ENCODE measurements at regions not wholly inside any gene's neighbourhood (a gene's known extent, or its start where the extent isn't known, plus 50 kb on each side); places are given as distances from the start of the nearest gene placed in this dataset.

DNA sequence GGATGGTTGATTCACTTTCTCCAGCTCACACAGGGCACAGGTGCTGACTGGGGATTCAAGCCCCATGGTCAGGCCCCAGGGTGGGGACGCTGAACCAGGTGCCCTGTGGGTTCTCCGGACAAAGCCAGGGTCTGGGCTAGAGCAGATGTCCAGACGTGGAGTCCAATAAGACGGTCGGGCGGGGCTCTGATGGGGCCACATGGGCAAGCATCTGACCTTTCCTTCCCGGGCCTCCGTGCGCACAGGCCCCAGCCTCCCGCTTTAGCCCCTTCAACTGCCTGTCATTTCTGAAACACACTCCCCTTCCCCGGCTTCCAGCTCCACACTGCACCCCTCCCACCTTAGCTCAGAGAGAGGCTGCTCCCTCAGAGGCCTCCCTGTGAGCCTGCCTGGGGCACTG, 153.0 kb upstream of the PPP2R2D start:
- H3K27ac ChIP-seq (ENCODE audit: low read length): no peak overlapping the region
- H3K4me3 ChIP-seq (ENCODE audit: low read length): no peak overlapping the region
- H3K27me3 ChIP-seq (ENCODE audit: control insufficient read depth, insufficient read depth, low read length): no peaks in the 10 kb centered on the region
- peaks cover 26% of the 10 kb centered on the region for H3K4me1 ChIP-seq (ENCODE audit: control insufficient read depth, low read depth, low read length)
- H3K9ac ChIP-seq (ENCODE audit: low read length): no peak overlapping the region
- no peaks in the 10 kb centered on the region for H3K9me3 ChIP-seq (ENCODE audit: control insufficient read depth, low read depth, low read length)
- no peaks in the 10 kb centered on the region for H3K36me3 ChIP-seq (ENCODE audit: control insufficient read depth, low read depth, low read length)

DNA sequence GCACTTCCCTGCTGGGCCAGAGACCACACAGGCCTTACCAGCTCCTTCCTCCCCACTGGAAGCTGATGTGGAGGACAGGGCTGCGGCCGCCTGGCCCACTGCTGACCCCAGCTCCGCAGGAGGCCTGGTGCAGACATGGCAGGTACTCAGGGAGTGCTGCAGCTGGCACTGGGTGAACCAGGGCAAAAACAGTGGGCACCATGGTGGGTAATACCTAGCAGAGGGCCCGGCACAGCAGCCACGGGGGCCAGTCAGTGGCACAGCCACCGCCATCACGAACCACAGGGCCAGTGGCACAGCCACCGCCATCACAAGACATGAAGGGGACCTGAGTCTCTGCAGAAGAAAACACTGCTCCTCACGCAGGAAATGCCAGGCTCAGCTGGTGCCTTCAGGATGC, 152.6 kb upstream of the PPP2R2D start:
- Histone ChIP-seq H3K36me3 (ENCODE audit: control insufficient read depth, low read depth, low read length) (no peaks in the 10 kb centered on the region), H3K27ac (ENCODE audit: low read length) (no peak overlapping the region), H3K9ac (ENCODE audit: low read length) (no peak overlapping the region), H3K9me3 (ENCODE audit: control insufficient read depth, low read depth, low read length) (no peaks in the 10 kb centered on the region), H3K27me3 (ENCODE audit: control insufficient read depth, insufficient read depth, low read length) (no peaks in the 10 kb centered on the region), H3K4me1 (ENCODE audit: control insufficient read depth, low read depth, low read length) (peaks cover 22% of the 10 kb centered on the region), H3K4me3 (ENCODE audit: low read length) (no peak overlapping the region)

DNA sequence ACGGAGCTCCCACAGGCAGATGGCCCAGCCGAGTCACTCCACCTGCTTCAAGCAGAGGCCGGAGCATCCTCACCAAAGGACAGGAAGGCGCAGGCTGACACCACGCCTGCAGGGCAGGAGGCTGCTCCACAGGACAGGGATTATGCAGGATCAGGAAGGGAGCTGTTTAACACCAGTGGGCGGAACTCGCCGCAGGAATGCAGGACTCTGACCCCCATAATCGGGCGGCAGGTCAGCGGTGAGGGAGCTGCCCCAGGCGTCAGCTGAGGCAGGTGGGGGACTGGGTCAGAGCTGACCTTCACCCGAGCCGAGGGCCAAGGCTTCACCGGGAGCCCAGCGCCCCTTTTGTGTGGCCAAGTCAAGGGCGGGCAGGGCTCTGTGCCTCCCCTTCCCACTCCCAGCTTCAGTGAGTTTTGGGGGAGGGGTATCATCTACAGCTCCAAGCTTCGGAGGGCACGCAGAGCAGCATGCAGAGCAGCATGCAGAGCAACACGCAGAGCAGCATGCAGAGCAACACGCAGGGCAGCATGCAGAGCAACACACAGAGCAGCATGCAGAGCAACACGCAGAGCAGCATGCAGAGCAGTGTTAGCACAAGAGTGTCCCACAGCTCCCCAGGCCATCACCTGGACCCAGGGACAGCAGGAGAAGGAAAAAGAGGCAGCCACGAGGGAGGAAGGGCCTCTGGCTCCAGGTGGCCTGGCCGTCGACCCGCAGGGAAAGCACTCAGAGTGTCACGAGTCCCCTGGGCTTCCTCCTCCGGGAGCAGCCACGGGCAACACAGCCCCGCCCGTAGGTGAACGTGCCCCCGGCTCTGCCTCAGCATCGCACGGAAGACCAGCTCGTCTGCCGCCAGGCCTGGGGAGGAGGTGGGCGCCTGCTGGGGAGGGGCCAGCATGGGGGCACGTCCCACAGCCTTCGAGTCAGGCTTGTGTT, 151.7 kb upstream of the PPP2R2D start:
- Histone ChIP-seq H3K27me3 (ENCODE audit: control insufficient read depth, insufficient read depth, low read length) (no peaks in the 10 kb centered on the region), H3K4me3 (ENCODE audit: low read length) (no peak overlapping the region), H3K9me3 (ENCODE audit: control insufficient read depth, low read depth, low read length) (no peaks in the 10 kb centered on the region), H3K4me1 (ENCODE audit: control insufficient read depth, low read depth, low read length) (peaks cover 14% of the 10 kb centered on the region), H3K9ac (ENCODE audit: low read length) (no peak overlapping the region), H3K36me3 (ENCODE audit: control insufficient read depth, low read depth, low read length) (no peaks in the 10 kb centered on the region), H3K27ac (ENCODE audit: low read length) (no peak overlapping the region)

DNA sequence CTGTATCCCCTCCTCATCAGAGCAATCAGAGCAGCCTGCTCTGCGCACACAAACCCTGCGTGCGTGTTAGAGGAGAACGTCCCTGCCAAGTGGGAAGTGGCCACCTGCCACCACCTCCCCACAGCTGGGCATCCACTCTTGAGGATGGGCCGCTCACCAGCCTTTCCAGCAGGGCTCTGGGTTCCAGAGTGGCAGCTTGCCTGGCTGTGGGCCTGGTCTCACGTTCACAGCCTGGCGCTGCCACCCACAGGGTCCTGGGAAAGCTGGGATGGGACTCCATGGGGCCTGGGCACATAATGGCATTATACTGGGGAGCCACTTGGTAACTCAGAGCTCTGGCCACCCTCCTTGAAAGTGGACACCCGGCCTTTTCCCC, 151.1 kb upstream of the PPP2R2D start:
- Histone ChIP-seq H3K4me3 (ENCODE audit: low read length) (no peak overlapping the region), H3K9me3 (ENCODE audit: control insufficient read depth, low read depth, low read length) (no peaks in the 10 kb centered on the region), H3K4me1 (ENCODE audit: control insufficient read depth, low read depth, low read length) (peaks cover 14% of the 10 kb centered on the region), H3K27ac (ENCODE audit: low read length) (no peak overlapping the region), H3K9ac (ENCODE audit: low read length) (no peak overlapping the region), H3K27me3 (ENCODE audit: control insufficient read depth, insufficient read depth, low read length) (no peaks in the 10 kb centered on the region), H3K36me3 (ENCODE audit: control insufficient read depth, low read depth, low read length) (no peaks in the 10 kb centered on the region)

DNA sequence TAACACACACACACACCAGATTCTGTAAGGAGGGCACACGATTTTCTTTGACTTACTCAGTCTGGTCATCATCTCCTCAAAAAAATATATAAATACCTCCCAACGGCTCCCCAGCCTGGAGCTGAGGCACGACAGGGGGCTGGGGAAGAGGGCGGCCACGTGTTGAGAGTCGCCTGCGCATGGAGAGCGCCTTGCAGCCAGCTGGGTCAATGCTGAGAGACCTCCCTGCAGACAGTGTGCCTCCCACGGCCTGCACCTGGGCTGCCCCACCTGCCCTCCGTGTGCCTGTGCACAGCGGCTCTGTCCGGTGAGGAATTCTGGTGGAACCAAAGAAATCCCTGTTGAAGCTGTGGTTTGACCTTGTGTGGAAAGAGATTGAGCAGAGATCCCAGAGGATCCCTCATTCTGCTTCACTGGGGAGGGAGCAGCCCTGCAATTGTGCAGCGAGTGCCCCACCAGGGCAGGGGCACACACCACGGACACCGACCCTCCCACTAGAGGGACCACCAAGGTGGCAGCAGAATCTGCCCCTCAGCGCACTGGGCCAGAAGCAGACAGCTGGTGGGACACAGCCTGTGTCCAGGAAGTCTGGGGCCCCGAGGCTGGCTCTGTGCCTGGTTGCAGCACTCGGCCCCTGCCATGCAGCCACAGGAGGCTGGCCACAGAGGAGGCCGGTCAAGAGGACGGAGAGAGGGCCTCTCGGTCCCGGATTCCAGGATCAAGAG, 150.5 kb upstream of the PPP2R2D start:
- Histone ChIP-seq H3K9ac (ENCODE audit: low read length) (no peak overlapping the region), H3K4me1 (ENCODE audit: control insufficient read depth, low read depth, low read length) (peaks cover 14% of the 10 kb centered on the region), H3K27ac (ENCODE audit: low read length) (no peak overlapping the region), H3K36me3 (ENCODE audit: control insufficient read depth, low read depth, low read length) (no peaks in the 10 kb centered on the region), H3K9me3 (ENCODE audit: control insufficient read depth, low read depth, low read length) (no peaks in the 10 kb centered on the region), H3K4me3 (ENCODE audit: low read length) (no peak overlapping the region), H3K27me3 (ENCODE audit: control insufficient read depth, insufficient read depth, low read length) (no peaks in the 10 kb centered on the region)

DNA sequence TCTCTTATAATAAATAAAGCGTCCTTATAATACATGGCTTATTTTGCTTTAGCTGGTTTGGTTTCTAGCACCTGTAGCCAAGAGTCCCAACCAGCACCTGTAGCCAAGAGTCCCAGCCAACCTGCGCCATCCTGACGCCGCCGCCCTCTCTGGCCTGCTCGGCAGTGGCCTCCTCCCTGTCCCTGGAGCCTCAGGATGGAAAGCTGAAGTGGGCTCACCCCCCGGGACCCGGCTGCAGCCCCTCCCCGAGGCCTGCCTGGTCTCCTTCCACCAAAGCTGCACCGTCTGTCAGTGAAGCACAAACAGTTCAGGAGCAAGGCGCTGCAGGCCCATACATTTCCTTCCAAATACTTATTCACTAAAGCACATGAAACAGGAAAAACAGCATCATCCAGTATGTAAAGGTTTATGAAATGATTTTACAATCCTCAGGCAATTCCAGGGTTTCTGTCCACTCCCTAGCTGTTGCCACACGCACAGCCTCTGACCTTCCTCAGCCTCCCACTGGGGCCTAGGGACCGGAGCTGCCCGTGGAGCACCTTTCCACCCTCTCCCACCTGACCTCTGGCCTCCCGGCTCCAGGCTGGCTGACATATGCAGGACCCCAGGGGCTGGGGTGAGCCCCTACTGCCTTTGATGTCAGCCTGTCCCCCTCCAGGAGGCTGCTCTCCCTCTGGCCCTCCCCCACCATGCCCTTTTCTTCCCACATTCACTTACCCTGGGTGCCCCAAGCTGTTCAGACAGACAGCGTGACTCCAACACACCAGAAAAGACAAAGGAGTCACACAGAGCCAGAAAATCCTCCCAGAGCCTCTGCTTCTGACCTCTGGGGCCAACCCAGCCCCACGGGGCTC, 149.6 kb upstream of the PPP2R2D start:
- peaks cover 14% of the 10 kb centered on the region for H3K4me1 ChIP-seq (ENCODE audit: control insufficient read depth, low read depth, low read length)
- no peaks in the 10 kb centered on the region for H3K9me3 ChIP-seq (ENCODE audit: control insufficient read depth, low read depth, low read length)
- no peak overlapping the region for H3K9ac ChIP-seq (ENCODE audit: low read length)
- H3K36me3 ChIP-seq (ENCODE audit: control insufficient read depth, low read depth, low read length): no peaks in the 10 kb centered on the region
- H3K4me3 ChIP-seq (ENCODE audit: low read length): no peak overlapping the region
- no peaks in the 10 kb centered on the region for H3K27me3 ChIP-seq (ENCODE audit: control insufficient read depth, insufficient read depth, low read length)
- no peak overlapping the region for H3K27ac ChIP-seq (ENCODE audit: low read length)

DNA sequence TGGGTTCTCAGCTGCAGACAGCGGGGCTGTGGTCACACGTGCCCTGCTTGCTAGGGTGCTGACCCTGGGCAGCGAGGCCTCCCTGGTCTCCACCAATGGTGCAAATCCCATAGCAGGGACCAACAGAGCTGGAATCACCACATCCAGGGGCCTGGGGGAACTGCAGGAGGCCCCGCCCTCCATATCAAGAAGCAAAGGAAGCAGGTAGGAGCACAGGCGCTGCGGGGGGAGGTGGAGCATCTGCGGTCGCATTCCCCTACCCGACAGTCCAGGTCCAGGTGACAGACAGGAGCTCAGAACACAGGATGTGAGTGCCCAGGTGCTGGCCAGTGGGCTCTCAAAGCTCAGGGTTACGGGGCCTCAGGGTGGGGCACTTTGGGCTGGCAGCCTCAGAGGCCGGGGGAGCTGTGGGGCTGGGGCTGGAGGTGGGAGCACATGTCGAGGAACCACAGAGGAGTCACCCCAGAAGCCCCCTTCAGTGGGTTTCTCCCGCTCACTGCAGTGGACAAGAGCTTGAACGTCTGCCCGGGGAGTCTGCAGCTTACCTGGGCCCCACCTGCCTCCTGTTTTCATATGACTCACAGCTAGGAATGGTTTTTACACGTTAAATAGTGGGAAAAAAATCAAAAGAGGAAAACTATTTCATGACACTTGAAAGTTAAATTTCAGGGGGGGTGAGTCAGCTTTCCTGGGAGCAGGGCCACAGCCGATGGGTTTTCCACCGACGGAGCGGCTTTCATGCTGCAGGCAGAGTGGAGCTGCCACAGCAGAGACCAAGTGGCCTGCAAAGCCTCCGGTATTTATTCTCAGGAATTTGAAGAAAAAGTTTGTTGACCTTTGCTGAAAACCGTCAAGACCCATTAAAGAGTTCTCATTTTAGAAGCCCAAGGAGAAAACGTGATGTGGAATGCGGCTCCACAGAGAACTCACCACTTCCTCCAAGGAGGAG, 148.7 kb upstream of the PPP2R2D start:
- H3K4me3 ChIP-seq (ENCODE audit: low read length): no peak overlapping the region
- no peak overlapping the region for H3K27ac ChIP-seq (ENCODE audit: low read length)
- no peak overlapping the region for H3K9ac ChIP-seq (ENCODE audit: low read length)
- no peaks in the 10 kb centered on the region for H3K27me3 ChIP-seq (ENCODE audit: control insufficient read depth, insufficient read depth, low read length)
- no peaks in the 10 kb centered on the region for H3K9me3 ChIP-seq (ENCODE audit: control insufficient read depth, low read depth, low read length)
- no peaks in the 10 kb centered on the region for H3K36me3 ChIP-seq (ENCODE audit: control insufficient read depth, low read depth, low read length)
- peaks cover 14% of the 10 kb centered on the region for H3K4me1 ChIP-seq (ENCODE audit: control insufficient read depth, low read depth, low read length)

DNA sequence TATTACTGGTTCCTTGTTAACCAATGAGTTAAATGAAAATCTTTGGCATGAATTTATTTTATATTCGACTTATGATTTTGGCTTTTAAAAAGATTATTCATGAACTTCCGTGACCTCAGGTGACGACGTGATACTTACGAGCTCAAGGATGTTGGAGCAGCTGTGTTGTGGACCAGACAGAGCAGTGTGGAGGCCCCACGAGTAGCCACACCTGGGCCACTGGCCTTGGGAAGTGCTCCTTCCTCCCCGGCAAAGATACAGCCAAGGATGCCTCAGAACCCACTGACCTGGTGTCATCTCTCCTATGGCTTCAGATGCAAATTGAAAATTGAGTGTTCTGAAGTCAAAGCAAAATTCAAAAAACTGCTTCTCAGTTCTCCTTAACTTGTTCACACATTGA, 147.5 kb upstream of the PPP2R2D start:
- Histone ChIP-seq H3K4me1 (ENCODE audit: control insufficient read depth, low read depth, low read length) (peaks cover 18% of the 10 kb centered on the region), H3K36me3 (ENCODE audit: control insufficient read depth, low read depth, low read length) (no peaks in the 10 kb centered on the region), H3K4me3 (ENCODE audit: low read length) (no peak overlapping the region), H3K27ac (ENCODE audit: low read length) (no peak overlapping the region), H3K9me3 (ENCODE audit: control insufficient read depth, low read depth, low read length) (no peaks in the 10 kb centered on the region), H3K9ac (ENCODE audit: low read length) (no peak overlapping the region), H3K27me3 (ENCODE audit: control insufficient read depth, insufficient read depth, low read length) (no peaks in the 10 kb centered on the region)

DNA sequence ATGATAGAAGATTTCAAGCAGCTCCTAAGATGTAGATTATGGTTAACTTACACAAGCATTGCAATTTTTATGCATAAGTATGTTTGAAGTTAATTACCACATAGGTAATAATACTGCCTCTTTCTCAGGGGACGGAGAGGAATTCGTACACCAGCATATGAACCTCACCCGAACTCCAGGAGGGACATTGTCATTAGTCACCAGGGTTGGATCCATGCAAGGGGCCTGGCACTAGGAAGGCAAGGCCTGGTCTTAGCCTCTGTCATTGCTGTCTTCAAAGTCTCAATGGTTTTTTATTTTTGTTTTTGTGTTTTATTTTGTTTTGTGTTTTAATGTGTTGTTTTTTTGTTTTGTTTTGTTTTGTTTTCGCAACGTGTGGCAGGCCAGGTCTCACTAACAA, 145.6 kb upstream of the PPP2R2D start:
- Histone ChIP-seq H3K9me3 (ENCODE audit: control insufficient read depth, low read depth, low read length) (no peaks in the 10 kb centered on the region), H3K4me1 (ENCODE audit: control insufficient read depth, low read depth, low read length) (peaks cover 20% of the 10 kb centered on the region), H3K27ac (ENCODE audit: low read length) (no peak overlapping the region), H3K27me3 (ENCODE audit: control insufficient read depth, insufficient read depth, low read length) (no peaks in the 10 kb centered on the region), H3K9ac (ENCODE audit: low read length) (no peak overlapping the region), H3K36me3 (ENCODE audit: control insufficient read depth, low read depth, low read length) (no peaks in the 10 kb centered on the region), H3K4me3 (ENCODE audit: low read length) (no peak overlapping the region)

DNA sequence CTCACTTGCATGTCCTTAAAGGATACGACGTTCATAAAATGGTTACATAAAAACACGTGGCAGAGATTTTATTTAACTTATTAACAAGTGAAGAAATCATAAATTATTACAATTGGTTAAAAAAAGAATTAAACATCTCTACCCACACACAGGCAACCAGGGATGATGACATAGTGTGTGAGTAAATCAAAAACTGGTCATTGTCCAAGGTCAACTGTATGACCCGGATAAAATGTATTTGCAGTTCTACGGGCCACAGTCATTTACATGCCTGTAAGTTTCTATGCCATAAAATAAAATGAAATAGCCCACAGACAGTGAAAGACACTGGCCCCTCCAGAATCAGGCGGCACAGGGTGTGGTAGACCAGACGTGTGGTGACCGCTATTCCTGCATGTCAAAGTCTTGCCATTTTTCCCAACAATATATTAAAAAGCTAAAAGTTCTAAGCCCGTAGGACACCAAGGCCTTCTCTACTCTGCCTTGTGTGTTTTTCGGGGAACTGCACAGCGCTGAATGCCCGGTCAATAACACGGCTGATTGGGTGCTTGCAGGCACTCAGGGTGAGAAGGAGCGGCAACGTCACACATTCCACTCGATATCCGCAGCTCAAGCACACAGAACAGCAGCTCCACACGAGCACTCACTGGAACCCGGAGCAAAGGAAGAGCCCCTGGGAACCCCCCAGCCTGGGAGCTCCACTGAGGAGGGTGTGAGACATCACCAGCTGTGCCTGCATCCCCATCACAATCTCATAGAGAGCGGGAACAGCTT, 143.3 kb upstream of the PPP2R2D start:
- Histone ChIP-seq H3K36me3 (ENCODE audit: control insufficient read depth, low read depth, low read length) (no peaks in the 10 kb centered on the region), H3K9ac (ENCODE audit: low read length) (no peak overlapping the region), H3K27me3 (ENCODE audit: control insufficient read depth, insufficient read depth, low read length) (no peaks in the 10 kb centered on the region), H3K4me3 (ENCODE audit: low read length) (no peak overlapping the region), H3K9me3 (ENCODE audit: control insufficient read depth, low read depth, low read length) (no peaks in the 10 kb centered on the region), H3K4me1 (ENCODE audit: control insufficient read depth, low read depth, low read length) (peaks cover 24% of the 10 kb centered on the region), H3K27ac (ENCODE audit: low read length) (no peak overlapping the region)

Data from iPS-18a (cell line).